IPS DF 6.9 (cell line): ENCODE measurements at regions not wholly inside any gene's neighbourhood (a gene's known extent, or its start where the extent isn't known, plus 50 kb on each side); places are given as distances from the start of the nearest gene placed in this dataset.

ENCODE experiments used
- DNase-seq: peaks from one replicate; pipeline ENCODE4 v3.0.0-alpha.2; 2013; ENCODE audit warnings: low read depth, low spot score
- H3K27ac ChIP-seq: one replicate; pipeline ENCODE4 v1.5.1; 2013; ENCODE audit warnings: low read length, control low read depth
- H3K27me3 ChIP-seq: 2 replicates; pipeline ENCODE4 v1.6.1; 2013; ENCODE audit warnings: mild to moderate bottlenecking, low read length; ENCODE audit not compliant: control insufficient read depth, insufficient read depth
- H3K36me3 ChIP-seq: 2 replicates; pipeline ENCODE4 v1.6.1; 2013; ENCODE audit warnings: low read length; ENCODE audit not compliant: control insufficient read depth, insufficient read depth
- H3K4me1 ChIP-seq: 2 replicates; pipeline ENCODE4 v1.6.1; 2013; ENCODE audit warnings: low read length; ENCODE audit not compliant: control insufficient read depth, insufficient read depth
- H3K4me3 ChIP-seq: 2 replicates; pipeline ENCODE4 v1.5.1; 2013; ENCODE audit warnings: mild to moderate bottlenecking, low read length
- H3K9me3 ChIP-seq: 2 replicates; pipeline ENCODE4 v1.6.1; 2013; ENCODE audit warnings: low read length, inconsistent platforms; ENCODE audit not compliant: control insufficient read depth, insufficient read depth
- WGBS: extraction: QIAGEN DNeasy Blood & Tissue Kit; methylation state at CpG from one replicate; pipeline ENCODE4 v1.1.7; 2013; ENCODE audit warnings: mixed read lengths, missing lambda C conversion rate; ENCODE audit not compliant: insufficient read length, insufficient coverage; 5-methylcytosine and 5-hydroxymethylcytosine counted together

- 0 out of 2 replicates have a peak, but pooled peaks cover 3% of the 10 kb centered on the region for H3K4me1 ChIP-seq
- no peak overlapping the region for H3K27ac ChIP-seq
- no peaks in the 10 kb centered on the region for H3K36me3 ChIP-seq
- no peak for DNase-seq
- H3K9me3 ChIP-seq = no peaks in the 10 kb centered on the region
- WGBS = no CpG with 5 or more reads among the region's 6 CpGs
- H3K4me3 ChIP-seq = no peak overlapping the region
- no peaks in the 10 kb centered on the region; the same call in 1 of the 2 replicates for H3K27me3 ChIP-seq
These were observed 67.8 kb downstream of the EFNB1 start for GRCh38 chrX:68896581-68896980.

GRCh38 chrX:68895778-68896177, 67.0 kb downstream of the EFNB1 start:
- no peak for DNase-seq
- Histone ChIP-seq H3K4me3 (no peak overlapping the region), H3K27ac (no peak overlapping the region), H3K36me3 (no peaks in the 10 kb centered on the region), H3K9me3 (no peaks in the 10 kb centered on the region), H3K27me3 (no peaks in the 10 kb centered on the region; the same call in 1 of the 2 replicates), H3K4me1 (0 out of 2 replicates have a peak, but pooled peaks cover 3% of the 10 kb centered on the region)
- WGBS = no CpG with 5 or more reads among the region's 5 CpGs

- H3K36me3 ChIP-seq = no peaks in the 10 kb centered on the region
- H3K9me3 ChIP-seq = no peaks in the 10 kb centered on the region
- no CpG with 5 or more reads among the region's 4 CpGs for WGBS
- no peaks in the 10 kb centered on the region; the same call in 1 of the 2 replicates for H3K27me3 ChIP-seq
- DNase-seq = no peak
- 0 out of 2 replicates have a peak, but pooled peaks cover 3% of the 10 kb centered on the region for H3K4me1 ChIP-seq
- no peak overlapping the region for H3K27ac ChIP-seq
- H3K4me3 ChIP-seq = no peak overlapping the region
These were observed 66.5 kb downstream of the EFNB1 start for GRCh38 chrX:68895341-68895755.

GRCh38 chrX:68894513-68895340, 65.9 kb downstream of the EFNB1 start:
- no peak overlapping the region for H3K4me3 ChIP-seq
- no peaks in the 10 kb centered on the region for H3K36me3 ChIP-seq
- no peak for DNase-seq
- H3K27me3 ChIP-seq = no peaks in the 10 kb centered on the region; the same call in 1 of the 2 replicates
- 0 out of 2 replicates have a peak, but pooled peaks cover 3% of the 10 kb centered on the region for H3K4me1 ChIP-seq
- no peaks in the 10 kb centered on the region for H3K9me3 ChIP-seq
- H3K27ac ChIP-seq = no peak overlapping the region
- WGBS = no CpG with 5 or more reads among the region's 49 CpGs

- Histone ChIP-seq H3K4me1 (0 out of 2 replicates have a peak, but pooled peaks cover 3% of the 10 kb centered on the region), H3K9me3 (no peaks in the 10 kb centered on the region), H3K27me3 (no peaks in the 10 kb centered on the region; the same call in 1 of the 2 replicates), H3K27ac (no peak overlapping the region), H3K36me3 (no peaks in the 10 kb centered on the region), H3K4me3 (no peak overlapping the region)
- no CpG with 5 or more reads among the region's 8 CpGs for WGBS
- DNase-seq = no peak
These were observed 65.3 kb downstream of the EFNB1 start for GRCh38 chrX:68894142-68894512.

- Histone ChIP-seq H3K36me3 (no peaks in the 10 kb centered on the region), H3K27me3 (no peaks in the 10 kb centered on the region; the same call in 1 of the 2 replicates), H3K27ac (no peak overlapping the region), H3K9me3 (no peaks in the 10 kb centered on the region), H3K4me1 (0 out of 2 replicates have a peak, but pooled peaks cover 3% of the 10 kb centered on the region), H3K4me3 (no peak overlapping the region)
- DNase-seq = no peak
- no CpG with 5 or more reads among the region's 13 CpGs for WGBS
These were observed 63.8 kb downstream of the EFNB1 start for GRCh38 chrX:68892651-68893050.

- Histone ChIP-seq H3K4me1 (0 out of 2 replicates have a peak, but pooled peaks cover 3% of the 10 kb centered on the region), H3K4me3 (no peak overlapping the region), H3K27ac (no peak overlapping the region), H3K36me3 (no peaks in the 10 kb centered on the region), H3K27me3 (no peaks in the 10 kb centered on the region; the same call in 1 of the 2 replicates), H3K9me3 (no peaks in the 10 kb centered on the region)
- WGBS = no CpG with 5 or more reads among the region's 2 CpGs
- DNase-seq = no peak
These were observed 63.3 kb downstream of the EFNB1 start for GRCh38 chrX:68892134-68892533.
